ENCODE measurements at regions not wholly inside any gene's neighbourhood (a gene's known extent, or its start where the extent isn't known, plus 50 kb on each side); places are given as distances from the start of the nearest gene placed in this dataset.
A peak's percentile ranks its signal among the peaks of the same experiment; 100 is the strongest.
"Not testable (repeated sequence)": the region's sequence is repeated elsewhere in the genome, so short reads cannot be mapped to it uniquely, and the experiment has no call there.

GRCh38 chrX:122555925-122556324, 628.2 kb upstream of the GRIA3 start:
- DNase-seq: no peak
- intact Hi-C loops (cut with DNase I): no loop called here

GRCh38 chrX:122565952-122566351, 618.1 kb upstream of the GRIA3 start:
- intact Hi-C loops (cut with DNase I): no loop called here
- peak in 4 of 42 donors; percentile 7 to 36 (median 9) for DNase-seq

DNA sequence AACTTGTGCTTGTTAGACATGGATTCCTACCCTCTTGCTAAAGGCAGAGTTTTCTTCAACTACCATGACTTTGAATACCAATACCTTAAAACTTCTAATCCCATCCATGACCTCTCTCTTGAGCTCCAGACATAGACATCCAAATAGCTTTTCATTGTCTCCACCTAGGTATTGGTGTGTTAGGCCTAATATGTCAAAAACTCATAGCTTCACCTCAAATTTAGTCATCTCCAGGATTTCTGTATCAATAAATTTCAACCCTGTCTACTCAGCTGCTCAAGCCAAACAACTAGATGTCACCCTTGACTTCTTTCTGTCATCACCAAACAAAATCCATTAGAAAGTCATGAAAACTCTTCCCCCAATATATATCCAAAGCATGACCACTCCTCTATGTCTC, 617.7 kb upstream of the GRIA3 start:
- intact Hi-C loops (cut with DNase I): no loop called here
- DNase-seq: no peak

- intact Hi-C loops (cut with DNase I): no loop called here
- no peak for DNase-seq
These were observed 616.2 kb upstream of the GRIA3 start for GRCh38 chrX:122567911-122568310.

DNA sequence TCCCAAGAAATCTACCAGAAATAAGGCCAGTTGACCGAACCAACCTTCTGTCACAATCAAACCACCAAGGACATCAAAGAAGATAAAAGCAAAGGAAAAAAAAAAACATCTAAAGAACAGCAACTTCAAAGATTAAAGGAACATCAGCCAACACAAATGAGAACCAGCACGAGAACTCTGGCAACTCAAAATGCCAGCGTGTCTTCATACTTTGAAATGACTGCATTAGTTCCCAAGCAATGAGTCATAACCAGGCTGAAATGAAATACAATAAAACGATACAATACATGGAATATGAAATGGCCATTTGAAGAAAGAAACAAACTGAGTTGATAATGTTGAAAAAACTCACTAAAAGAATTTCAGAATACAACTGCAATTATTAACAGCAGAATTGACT, 611.6 kb upstream of the GRIA3 start:
- intact Hi-C loops (cut with DNase I): no loop called here
- no peak for DNase-seq

DNA sequence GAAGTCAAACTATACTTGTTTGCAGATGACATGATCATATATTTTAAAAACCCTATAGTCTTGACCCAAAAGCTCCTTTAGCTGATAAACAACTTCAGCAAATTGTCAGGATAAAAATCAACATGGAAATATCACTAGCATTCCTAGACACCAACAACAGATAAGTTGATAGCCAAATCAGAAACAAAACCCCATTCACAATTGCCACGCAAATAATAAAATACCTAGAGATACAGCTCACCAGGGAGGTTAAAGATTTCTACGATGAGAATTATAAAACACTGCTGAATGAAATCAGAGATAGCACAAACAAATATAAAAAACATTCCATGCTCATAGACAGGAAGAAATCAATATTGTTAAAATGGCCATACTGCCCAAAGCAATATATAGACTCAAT, 605.0 kb upstream of the GRIA3 start:
- intact Hi-C loops (cut with DNase I): no loop called here
- no peak for DNase-seq

DNA sequence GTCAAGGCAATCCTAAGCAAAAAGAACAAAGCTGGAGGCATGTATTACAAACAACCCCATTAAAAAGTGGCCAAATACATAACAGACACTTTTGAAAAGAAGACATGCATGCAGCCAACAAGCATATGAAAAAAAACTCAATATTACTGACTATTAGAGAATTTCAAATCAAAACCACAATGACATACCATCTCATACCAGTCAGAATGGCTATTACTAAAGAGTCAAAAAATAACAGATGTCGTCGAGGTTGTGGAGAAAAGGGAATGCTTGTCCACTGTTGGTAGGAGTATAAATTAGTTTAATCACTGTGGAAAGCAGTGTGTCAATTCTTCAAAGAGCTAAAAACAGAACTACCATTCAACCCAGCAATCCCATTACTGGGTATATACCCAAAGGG, 604.6 kb upstream of the GRIA3 start:
- intact Hi-C loops (cut with DNase I): no loop called here
- no peak for DNase-seq

- intact Hi-C loops (cut with DNase I): no loop called here
- DNase-seq: no peak
These were observed 601.7 kb upstream of the GRIA3 start for GRCh38 chrX:122582280-122582974.

DNA sequence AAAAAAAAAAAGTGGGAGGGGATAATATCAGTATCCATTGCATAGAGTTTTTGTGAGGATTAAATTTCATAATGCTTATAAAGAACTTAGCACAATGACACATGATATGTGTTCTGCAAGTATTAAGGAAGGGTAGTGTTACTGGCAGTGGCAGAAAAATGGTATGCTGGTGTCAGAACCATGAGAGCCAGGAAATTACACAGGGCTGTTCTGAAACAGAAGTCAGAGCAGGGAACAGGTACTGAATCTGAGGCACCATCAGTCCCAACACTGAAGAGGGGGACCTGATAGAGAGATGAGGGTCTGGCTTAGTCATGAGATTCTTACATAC, 601.1 kb upstream of the GRIA3 start:
- no peak for DNase-seq
- intact Hi-C loops (cut with DNase I): no loop called here

GRCh38 chrX:122583551-122583950, 600.5 kb upstream of the GRIA3 start:
- no peak for DNase-seq
- intact Hi-C loops (cut with DNase I): no loop called here

- DNase-seq: no peak
These were observed 599.1 kb upstream of the GRIA3 start for GRCh38 chrX:122584981-122585380.

DNA sequence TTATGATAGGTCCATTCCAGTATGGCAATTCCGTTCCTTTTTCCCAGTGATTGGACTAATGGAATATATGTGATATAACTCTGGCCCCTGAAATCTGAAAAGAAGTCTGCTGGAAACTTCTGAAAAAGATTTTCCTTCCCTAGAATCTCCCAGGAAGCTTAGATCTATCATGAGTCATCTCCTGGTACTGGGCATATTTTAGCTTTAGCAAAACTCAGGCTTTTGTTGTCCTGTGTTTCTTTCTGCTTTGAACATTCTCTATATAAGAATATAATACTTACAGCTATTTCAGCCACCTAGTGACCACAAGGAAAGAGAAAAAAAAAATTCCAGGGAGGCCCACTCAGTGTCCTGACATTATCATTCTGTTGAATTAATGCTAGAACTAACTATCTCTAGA, 597.2 kb upstream of the GRIA3 start:
- no peak for DNase-seq
- intact Hi-C loops (cut with DNase I): no loop called here

More at GRCh38 chrX:122584981-122585380, 599.1 kb upstream of the GRIA3 start:
- intact Hi-C loops (cut with DNase I): no loop called here

GRCh38 chrX:122591546-122591945, 592.5 kb upstream of the GRIA3 start:
- intact Hi-C loops (cut with DNase I): no loop called here
- DNase-seq: no peak

- DNase-seq: no peak
- intact Hi-C loops (cut with DNase I): no loop called here
These were observed 587.1 kb upstream of the GRIA3 start for GRCh38 chrX:122596998-122597397.

DNA sequence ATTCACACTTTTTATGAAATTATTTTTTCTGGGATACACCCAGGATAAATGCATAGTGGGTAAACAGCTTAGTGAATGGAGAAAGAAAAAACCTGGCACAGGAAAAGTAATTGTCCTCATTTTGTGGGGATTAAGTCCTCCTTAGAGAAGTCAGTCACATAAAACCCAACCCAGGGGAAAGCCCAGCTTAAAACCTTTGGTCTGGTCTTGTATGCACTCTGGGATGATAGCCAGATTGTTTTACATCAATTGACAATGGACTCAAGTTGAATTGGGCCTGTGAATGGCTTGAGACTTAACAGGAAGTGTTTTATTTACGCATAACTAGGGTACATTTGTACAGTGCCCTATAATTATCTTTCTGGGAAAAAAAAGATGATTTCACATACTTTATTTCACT, 561.3 kb upstream of the GRIA3 start:
- no peak for DNase-seq
- intact Hi-C loops (cut with DNase I): no loop called here

GRCh38 chrX:122625239-122625638, 558.8 kb upstream of the GRIA3 start:
- no peak for DNase-seq
- intact Hi-C loops (cut with DNase I): no loop called here

DNA sequence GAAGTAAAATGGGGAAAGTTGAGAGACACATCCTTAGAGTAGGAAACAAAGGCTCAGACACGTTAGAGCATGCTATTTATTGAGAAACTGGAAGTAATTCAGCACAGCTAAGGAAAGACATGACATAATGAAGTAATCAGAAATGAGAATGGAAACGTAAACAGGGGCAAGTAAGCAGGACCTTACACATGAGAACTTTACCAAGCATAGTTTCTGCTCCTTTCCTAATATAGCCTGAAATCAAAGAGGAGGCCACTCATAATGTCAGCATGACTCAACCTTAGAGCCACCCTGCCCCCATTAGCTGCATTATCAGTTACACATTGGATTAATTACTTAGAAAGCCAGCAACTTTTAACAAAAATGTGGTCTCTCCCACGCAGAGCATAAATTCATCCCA, 558.3 kb upstream of the GRIA3 start:
- no peak for DNase-seq

DNA sequence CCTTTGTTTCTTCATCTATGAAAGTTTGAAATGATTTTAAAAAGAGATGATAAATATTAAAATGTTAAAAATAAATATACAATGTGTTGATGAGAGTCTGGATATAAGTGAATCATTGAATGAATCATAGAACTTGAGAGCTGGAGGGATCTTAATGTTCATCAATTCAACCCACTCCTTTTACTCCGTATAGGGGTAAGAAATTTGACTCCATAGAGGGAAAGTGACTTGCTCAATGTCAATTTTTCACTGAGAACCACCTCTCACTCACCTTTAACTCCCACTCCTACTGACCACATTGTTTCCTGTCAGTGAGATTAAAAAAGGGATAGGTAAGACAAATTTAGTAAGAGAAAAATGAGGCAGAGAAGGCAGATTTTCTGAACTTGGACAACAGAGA, 557.2 kb upstream of the GRIA3 start:
- intact Hi-C loops (cut with DNase I): no loop called here
- DNase-seq: no peak

More for the DNA sequence above, 558.3 kb upstream of the GRIA3 start:
- intact Hi-C loops (cut with DNase I): no loop called here

DNA sequence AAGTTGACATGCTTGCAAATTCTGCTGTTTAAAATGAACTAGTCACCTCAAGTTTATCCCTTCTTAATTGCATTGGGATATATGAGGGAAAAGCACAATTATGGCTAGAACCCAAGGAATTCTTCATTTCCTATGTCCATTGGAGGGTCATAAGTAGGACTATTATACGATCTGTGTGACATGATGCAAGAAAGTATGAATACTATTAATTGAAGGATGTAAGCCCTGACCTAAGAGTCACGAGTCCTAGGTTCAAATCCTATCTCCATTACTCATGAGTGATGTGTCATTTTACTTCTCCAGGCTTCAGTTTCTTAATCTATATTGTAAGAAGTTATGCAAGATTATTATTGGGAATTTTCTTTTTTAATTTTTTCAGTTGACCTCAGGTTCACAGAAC, 542.9 kb upstream of the GRIA3 start:
- intact Hi-C loops (cut with DNase I): no loop called here
- no peak for DNase-seq

GRCh38 chrX:122641826-122642225, 542.3 kb upstream of the GRIA3 start:
- intact Hi-C loops (cut with DNase I): no loop called here
- DNase-seq: no peak

DNA sequence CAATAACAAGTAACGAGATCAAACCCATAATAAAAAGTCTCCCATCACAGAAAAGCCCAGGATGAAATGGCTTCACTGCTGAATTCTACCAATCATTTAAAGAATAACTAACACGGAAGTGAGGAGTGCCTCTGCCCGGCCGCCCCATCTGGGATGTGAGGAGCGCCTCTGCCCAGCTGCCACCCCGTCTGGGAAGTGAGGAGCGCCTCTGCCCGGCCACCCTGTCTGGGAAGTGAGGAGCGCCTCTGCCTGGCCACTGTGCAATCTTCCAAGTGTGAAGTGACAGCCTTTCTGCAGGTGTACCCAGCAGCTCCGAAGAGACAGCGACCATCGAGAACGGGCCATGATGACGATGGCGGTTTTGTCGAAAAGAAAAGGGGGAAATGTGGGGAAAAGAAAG, 528.8 kb upstream of the GRIA3 start:
- intact Hi-C loops (cut with DNase I); DNase-seq: not testable (repeated sequence)

DNA sequence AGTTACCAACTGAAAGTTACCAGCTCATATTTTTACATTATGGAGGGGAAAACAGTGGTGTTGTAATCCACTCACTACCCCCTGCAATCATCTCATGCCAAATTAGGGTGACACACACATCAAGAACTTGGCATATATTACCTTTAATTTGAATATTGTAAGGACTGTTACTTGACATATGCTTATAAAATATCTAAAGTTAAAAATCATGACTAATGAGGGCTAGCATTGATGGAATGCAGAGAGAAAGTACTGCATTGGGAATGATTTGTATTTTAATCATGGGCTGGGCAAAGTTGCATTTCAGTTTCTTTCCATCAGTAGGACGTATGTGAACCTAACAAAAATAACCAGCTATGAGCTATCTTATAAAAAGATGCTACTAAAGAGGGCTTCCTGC, 517.5 kb upstream of the GRIA3 start:
- no peak for DNase-seq
- intact Hi-C loops (cut with DNase I): no loop called here

Measured in head of caudate nucleus (tissue), 42 donors.